ENCODE measurements at regions not wholly inside any gene's neighbourhood (a gene's known extent, or its start where the extent isn't known, plus 50 kb on each side); places are given as distances from the start of the nearest gene placed in this dataset.

GRCh38 chr6:26156850-26157250, 69.6 kb downstream of the HFE start:
- TF ChIP-seq, protein P1, sequence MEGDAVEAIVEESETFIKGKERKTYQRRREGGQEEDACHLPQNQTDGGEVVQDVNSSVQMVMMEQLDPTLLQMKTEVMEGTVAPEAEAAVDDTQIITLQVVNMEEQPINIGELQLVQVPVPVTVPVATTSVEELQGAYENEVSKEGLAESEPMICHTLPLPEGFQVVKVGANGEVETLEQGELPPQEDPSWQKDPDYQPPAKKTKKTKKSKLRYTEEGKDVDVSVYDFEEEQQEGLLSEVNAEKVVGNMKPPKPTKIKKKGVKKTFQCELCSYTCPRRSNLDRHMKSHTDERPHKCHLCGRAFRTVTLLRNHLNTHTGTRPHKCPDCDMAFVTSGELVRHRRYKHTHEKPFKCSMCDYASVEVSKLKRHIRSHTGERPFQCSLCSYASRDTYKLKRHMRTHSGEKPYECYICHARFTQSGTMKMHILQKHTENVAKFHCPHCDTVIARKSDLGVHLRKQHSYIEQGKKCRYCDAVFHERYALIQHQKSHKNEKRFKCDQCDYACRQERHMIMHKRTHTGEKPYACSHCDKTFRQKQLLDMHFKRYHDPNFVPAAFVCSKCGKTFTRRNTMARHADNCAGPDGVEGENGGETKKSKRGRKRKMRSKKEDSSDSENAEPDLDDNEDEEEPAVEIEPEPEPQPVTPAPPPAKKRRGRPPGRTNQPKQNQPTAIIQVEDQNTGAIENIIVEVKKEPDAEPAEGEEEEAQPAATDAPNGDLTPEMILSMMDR (IDR thresholded peaks at IDR 0.05): no peak
- TF ChIP-seq TAF1 (IDR thresholded peaks at IDR 0.05; ENCODE audit: borderline replicate concordance, low read depth, low read length): no peak
- TF ChIP-seq, protein P2, sequence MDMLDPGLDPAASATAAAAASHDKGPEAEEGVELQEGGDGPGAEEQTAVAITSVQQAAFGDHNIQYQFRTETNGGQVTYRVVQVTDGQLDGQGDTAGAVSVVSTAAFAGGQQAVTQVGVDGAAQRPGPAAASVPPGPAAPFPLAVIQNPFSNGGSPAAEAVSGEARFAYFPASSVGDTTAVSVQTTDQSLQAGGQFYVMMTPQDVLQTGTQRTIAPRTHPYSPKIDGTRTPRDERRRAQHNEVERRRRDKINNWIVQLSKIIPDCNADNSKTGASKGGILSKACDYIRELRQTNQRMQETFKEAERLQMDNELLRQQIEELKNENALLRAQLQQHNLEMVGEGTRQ (IDR thresholded peaks at IDR 0.05; ENCODE audit: borderline replicate concordance, low read depth, low read length): 0 out of 2 replicates have a peak, but pooled peaks have one; percentile 8
- no peak for TF ChIP-seq EP300 (IDR thresholded peaks at IDR 0.05; ENCODE audit: borderline replicate concordance in 1 of 2, low read depth in 1 of 2, low read length in 1 of 2)
- no peak; the same call in 1 of the 2 replicates for TF ChIP-seq POLR2AphosphoS5 (IDR thresholded peaks at IDR 0.05; ENCODE audit: low read depth, low read length)
- TF ChIP-seq, protein P3, sequence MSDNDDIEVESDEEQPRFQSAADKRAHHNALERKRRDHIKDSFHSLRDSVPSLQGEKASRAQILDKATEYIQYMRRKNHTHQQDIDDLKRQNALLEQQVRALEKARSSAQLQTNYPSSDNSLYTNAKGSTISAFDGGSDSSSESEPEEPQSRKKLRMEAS (IDR thresholded peaks at IDR 0.05; ENCODE audit: low read depth): no peak
- no peak for TF ChIP-seq MEF2A (IDR thresholded peaks at IDR 0.05; ENCODE audit: borderline replicate concordance, low read depth)
- TF ChIP-seq TEAD4 (IDR thresholded peaks at IDR 0.05; ENCODE audit: borderline replicate concordance, insufficient read depth): no peak
- TF ChIP-seq REST (IDR thresholded peaks at IDR 0.05; ENCODE audit: low read depth, low read length): no peak
- no peak for TF ChIP-seq YY1 (IDR thresholded peaks at IDR 0.05; ENCODE audit: low read depth)
- peak; percentile 81; the same call in 1 of the 2 replicates for TF ChIP-seq MXI1 (IDR thresholded peaks at IDR 0.05; ENCODE audit: low read depth, low read length)
- no peak for TF ChIP-seq FOSL2 (IDR thresholded peaks at IDR 0.05; ENCODE audit: borderline replicate concordance, low read depth)

All from SK-N-SH (cell line).